Mucosa of descending colon (tissue), 3 donors: ENCODE measurements at regions not wholly inside any gene's neighbourhood (a gene's known extent, or its start where the extent isn't known, plus 50 kb on each side); places are given as distances from the start of the nearest gene placed in this dataset.
"Not testable (repeated sequence)": the region's sequence is repeated elsewhere in the genome, so short reads cannot be mapped to it uniquely, and the experiment has no call there.

ENCODE experiments used
- ATAC-seq: fragments of 200-7000 bp; cut with Tn5 transposase; one replicate; pipeline ENCODE4 v1.9.1; 2020; ENCODE audit warnings: mild to moderate bottlenecking, moderate library complexity
- DNase-seq, 3 donors: peaks; one replicate each; pipeline ENCODE4 v3.0.0-alpha.2; 2020
- H3K36me3 ChIP-seq: fragments of 200-600 bp; one replicate; pipeline ENCODE4 v1.8.0; 2021; ENCODE audit warnings: low read depth, mild to moderate bottlenecking
- H3K4me1 ChIP-seq: fragments of 200-600 bp; one replicate; pipeline ENCODE4 v1.8.0; 2021; ENCODE audit warnings: low read depth, mild to moderate bottlenecking
- H3K4me3 ChIP-seq: fragments of 200-600 bp; one replicate; pipeline ENCODE4 v1.8.0; 2021; ENCODE audit warnings: mild to moderate bottlenecking
- H3K9me3 ChIP-seq: fragments of 200-600 bp; one replicate; pipeline ENCODE4 v1.8.0; 2021; ENCODE audit warnings: mild to moderate bottlenecking
- intact Hi-C, 2 donors: fragments of 100-400 bp; cut with DNase I in 1 of 2; cut with micrococcal nuclease in 1 of 2; formaldehyde crosslinking; loops; one replicate each; pipeline versions ENCODE4 v1.11.0 to v1.11.1; 2022; cut with DNase I, micrococcal nuclease
- TF ChIP-seq, protein P1 (sequence below): fragments of 200-600 bp; IDR thresholded peaks from one replicate; pipeline ENCODE4 v1.8.0; 2022; ENCODE audit warnings: antibody characterized with exemption, mild to moderate bottlenecking
- donor health status: DM: no; HTN: no; CAD: no; lungs with moderate emphysema.
- donor health status: DM: no; HTN: no; CAD: no.
- donor health status: DM: no; HTN: yes; CAD: no.

GRCh38 chr6:68026483-68026882 lies 608.6 kb upstream of the ADGRB3 start:
- no peak for ATAC-seq
- no peak for DNase-seq
- Histone ChIP-seq H3K36me3 (no peaks in the 10 kb centered on the region), H3K4me3 (no peak overlapping the region), H3K9me3 (peaks cover 20% of the 10 kb centered on the region), H3K4me1 (no peaks in the 10 kb centered on the region)
- intact Hi-C loops, result no loop called here
- TF ChIP-seq, protein P1, sequence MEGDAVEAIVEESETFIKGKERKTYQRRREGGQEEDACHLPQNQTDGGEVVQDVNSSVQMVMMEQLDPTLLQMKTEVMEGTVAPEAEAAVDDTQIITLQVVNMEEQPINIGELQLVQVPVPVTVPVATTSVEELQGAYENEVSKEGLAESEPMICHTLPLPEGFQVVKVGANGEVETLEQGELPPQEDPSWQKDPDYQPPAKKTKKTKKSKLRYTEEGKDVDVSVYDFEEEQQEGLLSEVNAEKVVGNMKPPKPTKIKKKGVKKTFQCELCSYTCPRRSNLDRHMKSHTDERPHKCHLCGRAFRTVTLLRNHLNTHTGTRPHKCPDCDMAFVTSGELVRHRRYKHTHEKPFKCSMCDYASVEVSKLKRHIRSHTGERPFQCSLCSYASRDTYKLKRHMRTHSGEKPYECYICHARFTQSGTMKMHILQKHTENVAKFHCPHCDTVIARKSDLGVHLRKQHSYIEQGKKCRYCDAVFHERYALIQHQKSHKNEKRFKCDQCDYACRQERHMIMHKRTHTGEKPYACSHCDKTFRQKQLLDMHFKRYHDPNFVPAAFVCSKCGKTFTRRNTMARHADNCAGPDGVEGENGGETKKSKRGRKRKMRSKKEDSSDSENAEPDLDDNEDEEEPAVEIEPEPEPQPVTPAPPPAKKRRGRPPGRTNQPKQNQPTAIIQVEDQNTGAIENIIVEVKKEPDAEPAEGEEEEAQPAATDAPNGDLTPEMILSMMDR, result no peak

- DNase-seq (no peak), ATAC-seq (no peak)
- no peaks in the 10 kb centered on the region for H3K4me1 ChIP-seq
- H3K4me3 ChIP-seq, result no peak overlapping the region
- peaks cover 16% of the 10 kb centered on the region for H3K9me3 ChIP-seq
- H3K36me3 ChIP-seq, result no peaks in the 10 kb centered on the region
- intact Hi-C loops, result no loop called here
- TF ChIP-seq, protein P1, result no peak
Observed at GRCh38 chr6:68025764-68026163, 609.3 kb upstream of the ADGRB3 start.

DNA sequence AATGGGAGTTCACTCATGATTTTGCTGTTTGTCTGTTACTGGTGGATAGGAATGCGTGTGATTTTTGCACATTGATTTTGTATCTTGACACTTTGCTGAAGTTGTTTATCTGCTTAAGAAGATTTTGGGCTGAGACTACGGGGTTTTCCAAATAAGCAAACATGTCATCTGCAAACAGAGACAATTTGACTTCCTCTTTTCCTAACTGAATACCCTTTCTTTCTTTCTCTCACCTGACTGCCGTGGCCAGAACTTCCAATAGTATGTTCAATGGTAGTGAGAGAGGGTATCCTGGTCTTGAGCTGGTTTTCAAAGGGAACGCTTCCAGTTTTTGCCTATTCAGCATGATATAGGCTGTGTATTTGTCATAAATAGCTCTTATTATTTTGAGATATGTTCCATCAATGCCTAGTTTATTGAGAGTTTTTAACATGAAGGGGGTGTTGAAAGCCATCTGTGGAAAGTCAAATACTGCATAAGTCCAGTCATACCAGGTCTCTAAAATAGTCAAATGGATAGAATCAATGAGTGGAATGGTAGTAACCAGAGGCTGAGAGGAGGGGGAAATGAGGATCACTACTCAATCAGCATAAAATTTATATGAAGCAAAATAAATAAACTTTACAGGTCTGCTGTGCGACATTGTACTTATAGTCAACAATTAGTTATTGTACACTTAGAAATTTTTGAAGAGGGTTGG lies 610.4 kb upstream of the ADGRB3 start:
- peaks cover 19% of the 10 kb centered on the region for H3K9me3 ChIP-seq
- TF ChIP-seq, protein P1, result no peak
- no peaks in the 10 kb centered on the region for H3K4me1 ChIP-seq
- DNase-seq, result no peak
- ATAC-seq, result no peak
- no peak overlapping the region for H3K4me3 ChIP-seq
- no peaks in the 10 kb centered on the region for H3K36me3 ChIP-seq
- intact Hi-C loops, result no loop called here

DNA sequence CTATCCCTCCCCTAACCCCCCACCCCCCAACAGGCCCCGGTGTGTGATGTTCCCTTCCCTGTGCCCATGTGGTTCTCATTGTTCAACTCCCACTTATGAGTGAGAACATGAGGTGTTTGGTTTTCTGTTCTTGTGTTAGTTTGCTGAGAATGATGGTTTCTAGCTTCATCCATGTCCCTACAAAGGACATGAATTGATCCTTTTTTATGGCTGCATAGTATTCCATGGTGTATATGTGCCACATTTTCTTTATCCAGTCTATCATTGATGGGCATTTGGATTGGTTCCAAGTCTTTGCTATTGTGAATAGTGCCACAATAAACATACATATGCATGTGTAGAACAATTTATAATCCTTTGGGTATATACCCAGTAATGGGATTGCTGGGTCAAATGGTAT lies 612.1 kb upstream of the ADGRB3 start:
- intact Hi-C loops, result not testable (repeated sequence)

DNA sequence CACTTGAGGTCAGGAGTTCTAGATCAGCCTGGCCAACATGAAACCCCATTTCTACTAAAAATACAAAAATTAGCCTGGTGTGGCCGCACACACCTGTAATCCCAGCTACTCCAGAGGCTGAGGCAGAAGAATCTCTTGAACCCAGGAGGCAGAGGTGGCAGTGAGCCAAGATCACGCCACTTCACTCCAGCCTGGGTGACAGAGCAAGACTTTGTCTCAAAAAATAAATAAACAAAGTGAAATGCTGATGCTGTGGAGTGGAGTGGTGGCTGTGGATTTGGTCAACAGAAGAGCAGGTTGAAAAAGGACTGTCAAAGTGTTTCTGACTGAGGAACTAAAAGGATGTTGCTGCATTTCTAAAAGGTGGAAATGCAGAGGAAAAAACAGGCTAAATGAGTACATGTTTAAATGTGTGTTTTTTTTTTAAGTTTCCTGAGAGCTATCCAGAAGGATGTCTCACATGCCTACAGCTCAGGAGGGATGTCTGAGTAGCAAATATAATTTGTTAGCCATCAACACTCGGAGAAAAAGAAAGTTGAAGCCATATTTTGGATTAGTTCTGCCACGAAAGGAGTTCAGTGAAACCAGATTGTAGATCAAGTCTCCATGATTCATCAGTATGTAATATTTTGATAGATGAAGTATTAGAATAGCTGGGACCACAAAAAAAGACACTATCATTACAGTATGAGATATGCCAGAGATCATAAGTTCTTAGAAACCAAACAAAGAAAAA lies 621.1 kb upstream of the ADGRB3 start:
- no peak overlapping the region for H3K4me3 ChIP-seq
- TF ChIP-seq, protein P1, result no peak
- ATAC-seq, result no peak

More for the DNA sequence above, 612.1 kb upstream of the ADGRB3 start:
- not testable (repeated sequence) for DNase-seq, H3K4me1 ChIP-seq, H3K36me3 ChIP-seq, H3K4me3 ChIP-seq, ATAC-seq
- H3K9me3 ChIP-seq, result peaks cover 20% of the 10 kb centered on the region

GRCh38 chr6:68012822-68013221 lies 622.3 kb upstream of the ADGRB3 start:
- H3K9me3 ChIP-seq, result peaks cover 34% of the 10 kb centered on the region
- TF ChIP-seq, protein P1, result no peak
- intact Hi-C loops, result no loop called here
- no peak overlapping the region for H3K4me3 ChIP-seq
- ATAC-seq (no peak), DNase-seq (no peak)
- no peaks in the 10 kb centered on the region for H3K36me3 ChIP-seq
- no peaks in the 10 kb centered on the region for H3K4me1 ChIP-seq

More for the DNA sequence above, 621.1 kb upstream of the ADGRB3 start:
- Histone ChIP-seq H3K36me3 (no peaks in the 10 kb centered on the region), H3K4me1 (no peaks in the 10 kb centered on the region), H3K9me3 (peaks cover 25% of the 10 kb centered on the region)
- intact Hi-C loops, result no loop called here
- no peak for DNase-seq
